Fibroblast of villous mesenchyme (primary cell): ENCODE measurements at regions not wholly inside any gene's neighbourhood (a gene's known extent, or its start where the extent isn't known, plus 50 kb on each side); places are given as distances from the start of the nearest gene placed in this dataset.
A peak's percentile ranks its signal among the peaks of the same experiment; 100 is the strongest.
"Not testable (repeated sequence)": the region's sequence is repeated elsewhere in the genome, so short reads cannot be mapped to it uniquely, and the experiment has no call there.

ENCODE experiments used
- DNase-seq: peaks from one replicate; pipeline ENCODE4 v3.0.0-alpha.2; 2010; ENCODE audit warnings: low read depth
- H3K4me3 ChIP-seq: 2 replicates; pipeline ENCODE4 v1.5.1; 2011; ENCODE audit warnings: low read depth, mild to moderate bottlenecking, low read length
- TF ChIP-seq, protein P1 (sequence below): IDR thresholded peaks from 2 replicates; pipeline ENCODE4 v1.5.1; 2012; ENCODE audit warnings: low read depth, mild to moderate bottlenecking, low read length; ENCODE audit not compliant: insufficient read depth

DNA sequence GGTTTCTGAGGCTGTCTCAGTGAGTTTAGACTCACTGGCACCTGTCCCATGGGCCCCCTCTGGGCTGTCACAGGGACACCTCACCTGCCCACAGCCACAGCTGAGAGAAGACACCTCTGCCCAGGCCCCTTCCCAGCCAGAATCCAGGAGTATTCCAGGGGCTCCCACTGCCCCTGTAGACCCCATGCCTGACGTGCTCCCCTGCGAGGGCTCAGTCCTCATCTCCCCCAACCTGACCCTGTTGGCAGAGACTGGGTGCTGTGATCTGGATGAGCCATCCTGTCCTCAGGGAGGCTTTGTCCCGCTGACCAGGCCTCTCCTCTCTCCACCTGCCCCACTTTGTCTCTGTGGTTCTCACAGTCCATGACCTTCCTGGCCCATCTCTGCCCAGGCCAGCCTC, 89.4 kb downstream of the DHRS2 start:
- H3K4me3 ChIP-seq: no peak overlapping the region
- TF ChIP-seq, protein P1, sequence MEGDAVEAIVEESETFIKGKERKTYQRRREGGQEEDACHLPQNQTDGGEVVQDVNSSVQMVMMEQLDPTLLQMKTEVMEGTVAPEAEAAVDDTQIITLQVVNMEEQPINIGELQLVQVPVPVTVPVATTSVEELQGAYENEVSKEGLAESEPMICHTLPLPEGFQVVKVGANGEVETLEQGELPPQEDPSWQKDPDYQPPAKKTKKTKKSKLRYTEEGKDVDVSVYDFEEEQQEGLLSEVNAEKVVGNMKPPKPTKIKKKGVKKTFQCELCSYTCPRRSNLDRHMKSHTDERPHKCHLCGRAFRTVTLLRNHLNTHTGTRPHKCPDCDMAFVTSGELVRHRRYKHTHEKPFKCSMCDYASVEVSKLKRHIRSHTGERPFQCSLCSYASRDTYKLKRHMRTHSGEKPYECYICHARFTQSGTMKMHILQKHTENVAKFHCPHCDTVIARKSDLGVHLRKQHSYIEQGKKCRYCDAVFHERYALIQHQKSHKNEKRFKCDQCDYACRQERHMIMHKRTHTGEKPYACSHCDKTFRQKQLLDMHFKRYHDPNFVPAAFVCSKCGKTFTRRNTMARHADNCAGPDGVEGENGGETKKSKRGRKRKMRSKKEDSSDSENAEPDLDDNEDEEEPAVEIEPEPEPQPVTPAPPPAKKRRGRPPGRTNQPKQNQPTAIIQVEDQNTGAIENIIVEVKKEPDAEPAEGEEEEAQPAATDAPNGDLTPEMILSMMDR: no peak
- no peak for DNase-seq

DNA sequence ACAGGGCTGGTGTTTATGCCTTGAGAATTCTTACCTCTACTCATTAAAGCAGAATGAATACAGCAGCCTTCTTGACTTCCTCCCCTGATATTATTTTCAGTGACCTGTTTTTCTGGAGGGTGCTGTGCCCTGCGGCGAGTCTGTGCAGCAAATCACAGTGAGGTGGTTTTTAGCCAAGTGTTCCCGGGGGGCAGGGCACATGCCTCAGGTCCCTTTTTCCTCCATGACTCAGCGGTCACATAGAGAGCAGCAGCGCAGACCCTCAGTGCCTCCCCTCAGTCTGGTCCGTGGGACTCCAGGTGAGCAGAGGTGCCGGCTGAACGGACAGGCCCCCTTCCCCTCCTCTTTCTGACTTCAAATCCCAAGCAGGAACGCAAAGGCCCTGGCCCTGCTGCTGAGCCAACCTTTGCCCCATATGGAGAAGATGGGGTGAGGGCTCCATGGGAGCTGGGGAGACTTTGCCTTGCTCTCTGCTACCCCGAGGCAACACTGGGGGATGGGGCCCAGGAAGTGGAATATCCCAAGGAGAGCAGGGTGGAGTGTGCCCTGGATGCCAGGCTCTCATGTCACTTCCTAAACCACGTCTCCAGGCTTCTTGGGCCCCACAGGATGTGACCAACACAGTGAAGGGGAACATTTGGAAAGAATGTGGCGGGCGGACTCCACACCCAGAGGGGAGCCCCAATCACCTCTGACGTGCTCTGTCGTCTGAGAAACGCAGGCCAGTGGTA, 90.0 kb downstream of the DHRS2 start:
- no peak for DNase-seq
- H3K4me3 ChIP-seq: no peak overlapping the region
- TF ChIP-seq, protein P1: no peak

DNA sequence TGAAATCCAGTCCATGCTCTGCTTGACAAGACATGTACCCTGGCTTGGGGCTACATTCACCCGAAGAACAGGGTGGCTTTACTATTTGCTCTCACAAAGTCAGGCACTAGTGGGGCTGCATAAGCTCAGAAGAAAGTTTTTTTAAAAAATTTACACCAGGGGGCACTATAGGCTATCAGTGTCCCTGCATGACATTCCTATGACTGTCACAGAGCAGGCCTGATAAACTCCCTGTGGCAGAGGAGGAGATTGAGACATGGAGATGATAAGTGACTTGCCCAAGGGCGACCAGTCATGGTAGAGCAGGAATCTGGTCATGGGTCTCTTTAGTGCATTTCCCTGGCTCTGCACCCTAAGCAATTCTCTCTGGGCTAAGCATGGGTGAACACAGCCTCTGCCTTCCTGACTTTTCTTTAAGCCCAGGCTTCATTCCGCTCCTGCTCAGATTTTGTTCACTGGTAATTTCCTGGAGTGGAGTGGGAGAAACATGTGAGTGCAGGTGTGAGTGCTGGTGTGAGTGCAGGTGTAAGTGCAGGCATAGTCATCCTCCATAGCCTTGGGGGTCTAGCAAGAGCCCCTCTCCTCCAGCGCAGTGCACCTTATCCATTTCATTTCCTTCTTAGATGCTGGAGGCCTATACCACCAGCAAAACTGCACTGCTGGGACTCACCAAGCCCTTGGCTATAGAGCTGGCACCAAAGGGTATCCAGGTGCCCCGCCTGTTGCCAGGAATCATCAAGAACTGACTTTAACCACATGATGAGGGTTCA, 91.6 kb downstream of the DHRS2 start:
- H3K4me3 ChIP-seq: no peak overlapping the region
- peak; percentile 40 for DNase-seq
- TF ChIP-seq, protein P1: peak; percentile 42

DNA sequence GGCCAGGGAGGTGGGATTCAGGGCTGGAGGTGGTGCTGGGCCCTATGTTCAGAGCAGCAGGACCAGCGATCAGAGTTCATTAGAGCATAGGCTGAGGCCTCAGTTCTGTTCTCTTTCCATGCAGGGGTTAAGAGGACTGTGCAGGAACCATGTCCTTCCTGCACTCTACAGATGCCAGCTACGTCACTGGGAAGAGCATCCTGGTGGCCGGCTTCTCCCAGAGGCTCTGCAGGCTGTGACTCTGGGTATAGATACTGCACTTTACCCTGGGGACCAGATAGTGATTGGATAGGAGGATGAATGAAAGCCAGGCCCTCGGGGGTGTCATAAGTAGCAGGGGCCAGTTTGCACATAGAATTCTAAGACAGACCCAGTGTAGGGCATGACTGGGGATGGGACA, 92.6 kb downstream of the DHRS2 start:
- TF ChIP-seq, protein P1: no peak
- no peak for DNase-seq
- no peak overlapping the region for H3K4me3 ChIP-seq

DNA sequence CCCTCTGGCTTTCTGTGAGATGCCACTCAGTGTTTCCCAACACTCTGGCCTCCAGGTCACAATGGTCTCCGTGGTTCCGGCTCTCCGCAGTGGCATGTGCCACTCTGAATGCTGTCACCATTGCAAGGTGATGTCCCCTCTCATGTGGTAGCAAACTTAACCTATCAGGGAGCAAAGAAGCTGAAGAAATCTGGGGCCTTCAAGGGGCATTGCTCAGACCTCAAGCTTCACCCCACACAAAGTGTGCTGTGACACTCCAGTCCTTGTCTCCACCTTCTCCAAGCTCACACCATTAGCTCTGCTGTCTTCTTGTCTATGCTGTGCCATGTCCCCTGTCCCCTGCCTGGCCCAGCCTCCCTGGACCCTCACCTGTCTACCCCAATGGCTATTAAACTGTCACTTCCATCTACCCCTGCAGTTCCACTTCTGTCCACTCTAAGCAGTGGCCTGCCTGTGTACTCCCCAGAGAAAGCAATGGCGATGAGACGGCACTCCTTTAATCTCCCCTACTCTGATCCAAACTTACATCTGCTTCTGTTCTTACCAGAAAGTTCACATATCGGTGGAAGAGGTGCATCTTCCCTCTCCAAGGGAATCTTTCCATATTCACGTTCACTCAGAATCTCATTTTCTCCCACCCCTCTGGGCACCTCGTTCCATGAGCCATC, 93.7 kb downstream of the DHRS2 start:
- H3K4me3 ChIP-seq: no peak overlapping the region
- TF ChIP-seq, protein P1: no peak
- no peak for DNase-seq

DNA sequence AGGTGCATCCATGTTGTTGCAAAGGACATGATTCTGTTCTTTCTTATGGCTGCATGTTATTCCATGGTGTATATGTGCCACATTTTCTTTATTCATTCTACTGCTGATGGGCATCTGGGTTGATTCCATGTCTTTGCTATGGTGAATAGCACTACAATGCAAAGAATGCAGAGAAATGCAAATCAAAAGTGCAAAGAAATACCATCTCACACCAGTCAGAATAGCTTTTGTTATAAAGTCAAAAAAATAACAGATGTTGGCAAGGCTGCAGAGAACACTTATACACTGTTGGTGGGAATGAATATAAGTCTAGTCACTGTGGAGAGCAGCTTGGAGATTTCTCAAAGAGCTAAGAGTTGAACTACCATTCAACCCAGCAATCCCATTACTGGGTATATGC, 99.2 kb downstream of the DHRS2 start:
- DNase-seq: no peak
- H3K4me3 ChIP-seq: no peak overlapping the region
- TF ChIP-seq, protein P1: no peak

DNA sequence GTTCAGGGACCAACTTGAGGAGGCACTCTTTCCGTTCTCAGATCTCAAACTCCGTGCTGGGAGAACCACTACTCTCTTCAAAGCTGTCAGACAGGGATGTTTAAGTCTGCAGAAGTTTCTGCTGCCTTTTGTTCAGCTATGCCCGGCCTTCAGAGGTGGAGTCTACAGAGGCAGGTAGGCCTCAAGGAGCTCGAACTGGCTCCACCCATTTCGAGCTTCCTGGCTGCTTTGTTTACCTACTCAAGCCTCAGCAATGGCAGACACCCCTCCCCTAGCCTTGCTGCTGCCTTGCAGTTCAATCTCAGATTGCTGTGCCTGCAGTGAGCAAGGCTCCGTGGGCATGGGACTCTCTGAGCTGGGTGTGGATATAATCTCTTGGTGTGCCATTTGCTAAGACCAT, 108.2 kb downstream of the DHRS2 start:
- not testable (repeated sequence) for DNase-seq

More for the DNA sequence above, 108.2 kb downstream of the DHRS2 start:
- not testable (repeated sequence) for H3K4me3 ChIP-seq
